Fibroblast of skin of left quadriceps (primary cell): ENCODE measurements at regions not wholly inside any gene's neighbourhood (a gene's known extent, or its start where the extent isn't known, plus 50 kb on each side); places are given as distances from the start of the nearest gene placed in this dataset.

Experiments
- DNase-seq, 2 experiments: peaks; one replicate each; pipeline ENCODE4 v3.0.0-alpha.2; 2013; ENCODE audit warnings: low read depth in 2 of 2

DNA sequence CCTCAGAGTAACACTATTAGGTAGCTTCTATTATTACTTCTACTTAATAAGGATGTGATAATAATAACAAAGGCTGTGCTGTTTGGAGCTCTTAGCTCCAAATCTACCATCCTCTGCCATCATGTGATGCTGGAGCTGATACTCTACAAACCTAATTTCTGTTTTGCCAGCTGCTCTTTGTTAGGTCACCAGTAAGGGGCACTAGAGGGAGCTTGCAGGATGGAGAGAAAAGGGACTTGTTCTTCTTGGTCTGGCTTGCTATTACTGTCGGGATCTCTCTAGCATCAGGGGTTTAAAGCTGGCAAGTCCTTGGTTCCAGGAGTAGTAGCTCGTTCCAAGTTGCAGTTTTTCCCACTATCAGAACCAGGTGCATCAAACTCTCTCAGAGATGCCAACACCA is 194.9 kb upstream of the KBTBD8 start:
- DNase-seq, result no peak

DNA sequence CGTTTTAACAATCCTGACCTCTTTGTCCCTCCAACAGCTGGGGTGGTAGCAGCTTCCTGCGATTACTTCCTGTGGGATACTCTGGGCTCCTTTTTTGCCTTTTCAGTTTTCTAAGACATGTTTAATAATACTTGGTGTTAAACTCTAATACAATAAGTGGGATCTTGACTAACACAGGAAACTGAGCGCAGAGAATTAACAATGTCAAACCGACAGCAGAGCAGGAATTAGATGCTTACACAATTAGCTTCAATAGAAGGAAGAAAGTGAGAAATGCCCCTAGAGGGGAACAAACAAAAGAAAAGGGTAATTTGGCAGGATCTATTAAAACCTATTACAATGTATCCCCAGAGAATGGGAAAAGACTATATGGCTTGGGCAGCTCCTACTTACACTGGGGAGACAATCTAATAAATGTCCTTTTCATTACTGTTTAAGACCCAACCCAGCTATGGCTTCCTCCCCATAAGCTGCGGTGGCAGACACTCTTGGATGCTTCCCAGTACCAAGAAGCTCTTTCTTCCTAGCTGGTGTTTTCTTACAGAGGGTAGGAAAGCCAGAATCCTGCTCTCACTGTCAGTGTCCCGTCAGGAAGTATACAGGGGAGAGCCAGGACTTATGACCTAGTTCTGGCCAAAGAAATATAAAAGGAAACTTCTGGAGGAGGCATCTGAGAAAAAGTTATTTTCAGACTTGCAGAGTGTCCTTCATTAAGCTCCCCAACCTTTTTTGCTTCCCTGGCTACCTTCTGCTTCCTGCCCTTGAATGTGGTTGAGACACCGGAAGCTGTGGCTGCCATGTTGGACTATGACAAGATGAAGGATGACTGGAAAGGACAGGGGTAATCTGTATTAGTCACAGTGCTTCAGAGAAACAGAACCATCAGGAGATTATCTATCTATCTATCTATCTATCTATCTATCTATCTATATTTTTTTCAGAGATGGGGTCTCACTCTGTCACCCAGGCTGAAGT is 194.1 kb upstream of the KBTBD8 start:
- DNase-seq, result no peak

DNA sequence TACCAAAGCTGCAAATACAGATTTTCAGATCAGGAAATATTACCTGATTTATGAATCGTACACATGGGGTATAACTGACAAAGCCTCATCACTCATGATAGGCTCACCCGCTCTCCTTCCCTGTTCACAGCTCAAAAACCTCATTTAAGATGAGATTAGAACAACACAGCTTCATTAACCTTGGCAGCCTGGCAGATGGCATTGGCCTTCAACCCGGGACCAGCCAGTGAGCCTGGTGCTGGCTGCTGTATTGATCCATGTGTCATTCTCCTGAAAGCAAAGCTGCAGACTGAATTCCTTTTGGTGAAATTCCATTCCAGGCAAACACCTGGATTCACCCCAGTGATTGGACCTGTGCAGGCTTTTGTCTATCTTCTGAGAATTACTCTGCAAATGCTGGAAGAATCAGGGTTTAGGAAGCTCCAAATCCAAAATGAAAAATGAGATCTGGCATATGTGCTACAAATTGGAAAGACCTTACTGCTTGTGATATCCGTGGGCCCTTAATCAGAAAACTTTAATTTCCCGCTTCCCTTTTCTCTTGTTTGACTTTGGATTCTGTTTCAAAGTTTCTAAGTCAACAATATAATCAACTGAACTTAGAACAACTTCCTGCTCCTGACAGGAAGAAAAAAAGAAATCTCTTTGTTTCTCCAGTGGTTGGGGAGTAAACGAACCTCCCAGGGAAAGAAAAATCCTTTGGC is 189.1 kb upstream of the KBTBD8 start:
- no peak for DNase-seq

- DNase-seq, result no peak
Measured at GRCh38 chr3:66809595-66809958, 188.5 kb upstream of the KBTBD8 start.

- peak; percentile 37 to 42 for DNase-seq
Measured at GRCh38 chr3:66812136-66812535, 186.0 kb upstream of the KBTBD8 start.

DNA sequence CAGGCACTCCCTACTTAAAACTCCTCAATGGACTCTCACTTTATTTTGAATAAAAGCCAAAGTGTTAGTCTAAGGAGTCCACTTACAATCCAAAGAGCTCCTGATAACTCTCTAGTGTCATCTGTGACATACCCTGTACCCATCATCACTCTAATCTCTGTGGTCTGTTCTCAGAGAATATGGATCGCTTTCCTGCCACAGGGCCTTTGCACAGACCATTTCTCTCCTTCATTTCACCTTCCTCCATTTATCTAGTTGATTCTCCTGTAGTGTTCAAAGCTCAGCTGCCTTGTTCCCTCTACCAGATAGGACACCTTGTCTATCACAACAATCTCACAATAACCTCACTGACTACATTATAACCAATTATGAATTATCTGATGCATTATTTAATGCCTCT is 185.4 kb upstream of the KBTBD8 start:
- DNase-seq, result no peak

- peak; percentile 50 to 53 for DNase-seq
Measured at GRCh38 chr3:66816090-66816761, 181.9 kb upstream of the KBTBD8 start.

DNA sequence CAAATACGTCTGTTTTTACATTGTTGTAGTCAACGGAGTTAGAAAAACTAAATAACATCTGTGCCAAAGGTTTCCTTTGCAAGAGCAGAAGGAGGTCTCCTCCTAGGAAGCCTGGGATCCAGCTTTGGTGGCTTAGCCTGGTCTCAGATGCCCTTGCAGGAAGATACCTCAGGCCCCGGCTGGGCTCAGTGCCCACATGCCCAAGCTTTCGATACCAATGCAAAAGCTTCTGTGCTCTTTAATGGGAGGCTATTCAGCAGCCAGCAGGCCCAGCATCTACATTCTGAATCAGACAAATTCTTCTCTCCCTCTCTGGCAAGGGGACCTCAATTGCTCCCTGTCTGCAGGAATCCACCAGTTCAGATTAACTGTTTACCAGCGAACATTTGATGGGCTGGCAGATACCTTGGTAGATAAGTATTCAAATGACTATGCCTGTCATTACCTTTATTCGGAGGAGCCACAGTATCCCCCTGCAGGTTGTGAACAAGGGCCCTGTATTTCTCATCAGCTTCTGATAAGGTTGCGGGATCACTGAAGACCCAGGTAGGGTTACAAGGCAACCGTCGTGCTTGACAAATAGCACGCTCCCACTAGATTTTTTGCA is 180.1 kb upstream of the KBTBD8 start:
- no peak for DNase-seq

DNA sequence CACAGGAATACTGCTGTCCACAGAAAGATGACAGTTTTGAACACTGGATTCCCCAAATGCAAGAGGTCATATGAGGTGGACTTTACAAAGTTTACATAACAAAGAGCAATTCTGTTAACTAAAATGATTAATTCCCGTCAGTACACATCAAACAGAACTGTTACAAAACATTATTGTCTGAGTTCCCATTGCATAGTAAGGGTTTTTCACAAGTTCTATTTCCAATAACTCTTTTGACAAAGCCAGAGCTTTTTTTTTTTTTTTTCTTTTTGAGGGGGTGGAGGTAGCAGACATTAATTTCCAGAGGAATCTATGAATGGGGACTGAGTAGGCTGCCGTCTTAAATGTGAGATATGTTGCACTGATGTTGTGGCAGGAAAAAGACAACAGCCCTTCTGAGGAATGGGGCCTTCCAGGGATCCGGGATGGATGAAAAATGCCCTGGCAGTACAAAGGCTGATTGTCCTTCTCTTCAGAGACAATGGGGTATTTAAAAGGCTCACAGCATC is 178.1 kb upstream of the KBTBD8 start:
- DNase-seq, result no peak

- DNase-seq, result peak in 1 of 2 experiments; percentile 28
Measured at GRCh38 chr3:66822186-66823008, 175.7 kb upstream of the KBTBD8 start.

DNA sequence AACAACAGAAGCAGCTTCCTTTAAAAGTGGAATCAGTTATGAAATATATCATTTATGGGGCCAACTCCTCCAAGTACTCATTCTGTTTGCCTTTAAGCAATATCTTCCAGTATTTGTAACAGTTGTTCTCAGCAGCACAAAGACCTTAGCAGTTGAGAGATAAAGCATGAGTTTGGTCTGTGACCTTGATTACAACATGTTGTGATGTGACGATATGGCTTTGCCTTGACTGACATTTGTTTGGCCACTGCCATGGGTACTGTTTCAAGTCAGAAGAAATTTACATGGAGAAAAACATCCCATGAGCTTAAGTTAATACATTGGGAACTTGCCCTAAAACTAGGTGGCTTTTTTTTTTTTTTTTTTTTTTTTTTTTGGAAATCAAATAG is 175.1 kb upstream of the KBTBD8 start:
- DNase-seq, result no peak

DNA sequence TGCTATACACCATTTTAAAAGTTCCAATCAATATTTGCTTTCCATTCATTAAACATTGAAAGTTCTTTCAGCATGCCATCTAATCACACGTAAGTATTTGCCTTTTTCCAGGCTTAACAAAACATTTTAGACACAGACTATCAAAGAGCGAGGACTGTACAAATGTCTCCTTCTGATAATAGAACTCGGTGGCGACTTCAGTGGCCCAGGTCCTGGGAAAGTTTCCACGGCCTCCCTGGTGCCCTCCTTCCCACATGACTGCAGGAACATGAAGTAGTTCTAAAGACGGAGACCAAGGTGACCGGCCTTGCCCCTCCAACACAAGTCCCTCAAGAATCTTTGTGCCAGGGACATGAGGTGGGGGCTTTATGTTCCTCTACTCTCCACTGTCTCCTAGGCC is 174.6 kb upstream of the KBTBD8 start:
- no peak for DNase-seq

GRCh38 chr3:66825375-66825774 is 172.7 kb upstream of the KBTBD8 start:
- DNase-seq, result no peak

DNA sequence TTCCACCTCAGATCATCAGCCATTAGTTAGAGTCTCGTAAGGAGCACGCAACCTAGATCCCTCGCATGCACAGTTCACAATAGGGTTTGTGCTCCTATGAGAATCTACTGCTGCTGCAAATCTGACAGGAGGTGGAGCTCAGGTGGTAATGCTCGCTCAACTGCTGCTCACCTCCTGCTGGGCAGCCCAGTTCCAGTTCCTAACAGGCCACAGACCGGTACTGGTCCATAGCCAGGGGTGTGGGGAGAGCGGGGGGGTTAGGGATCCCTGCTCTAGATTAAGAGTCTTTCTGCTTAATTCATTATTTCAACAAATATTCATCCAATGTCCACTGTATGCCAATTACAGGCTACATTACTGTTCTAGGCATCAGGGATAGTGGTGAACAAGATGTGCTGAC is 170.4 kb upstream of the KBTBD8 start:
- no peak for DNase-seq

DNA sequence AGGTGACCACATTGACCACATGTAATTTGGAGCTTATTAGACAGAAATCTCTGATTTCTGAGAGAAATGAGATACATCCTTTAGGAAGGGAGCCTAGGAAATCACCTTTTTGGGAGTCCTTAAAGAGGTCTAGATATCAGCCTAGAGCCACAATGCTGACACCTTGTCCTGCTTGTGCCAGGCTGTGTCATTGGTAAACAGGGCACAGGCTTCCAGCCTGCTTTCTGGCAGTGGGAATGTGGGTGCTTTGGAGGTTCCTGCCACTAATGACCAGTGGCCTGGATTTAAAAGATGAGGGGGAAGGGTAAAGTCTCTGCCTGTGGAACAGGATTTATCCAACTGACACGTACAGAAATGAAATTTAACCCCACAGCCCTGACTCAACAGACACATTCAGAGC is 169.8 kb upstream of the KBTBD8 start:
- no peak for DNase-seq

- no peak for DNase-seq
Measured at GRCh38 chr3:66830301-66830700, 167.8 kb upstream of the KBTBD8 start.

DNA sequence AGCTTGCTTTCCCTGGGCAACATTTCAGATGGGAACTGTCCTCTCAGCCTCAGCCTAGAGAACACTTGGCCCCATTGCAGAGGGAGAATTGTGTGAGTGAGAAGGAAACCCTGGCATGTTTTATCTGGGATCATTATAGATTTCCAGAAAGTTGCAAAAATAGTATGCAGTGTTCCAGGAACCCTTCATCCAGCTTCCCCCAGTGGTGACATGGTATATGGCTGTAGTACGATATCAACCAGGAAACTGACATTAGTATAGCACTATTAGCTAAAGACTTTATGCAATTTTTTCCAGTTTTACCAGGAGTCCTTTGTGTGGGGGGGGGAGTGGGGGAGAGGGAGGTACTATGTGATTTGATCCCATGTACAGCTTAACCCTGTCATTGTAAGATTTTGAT is 166.2 kb upstream of the KBTBD8 start:
- no peak for DNase-seq

GRCh38 chr3:66836363-66837152 is 161.5 kb upstream of the KBTBD8 start:
- no peak for DNase-seq

- DNase-seq, result no peak
Measured at GRCh38 chr3:66838704-66839103, 159.4 kb upstream of the KBTBD8 start.

- no peak for DNase-seq
Measured at GRCh38 chr3:66839508-66839907, 158.6 kb upstream of the KBTBD8 start.
